Left lung (tissue), 4 donors: ENCODE measurements at regions not wholly inside any gene's neighbourhood (a gene's known extent, or its start where the extent isn't known, plus 50 kb on each side); places are given as distances from the start of the nearest gene placed in this dataset.

Source experiments
- ATAC-seq: fragments of 200-7000 bp; cut with Tn5 transposase; one replicate; pipeline ENCODE4 v1.9.1; 2020; ENCODE audit warnings: moderate library complexity
- DNase-seq, 4 donors: peaks; one replicate each; pipeline ENCODE4 v3.0.0-alpha.2; 2013 to 2020
- H3K27ac ChIP-seq, 2 donors: fragments of 200-600 bp; sonication (generic) in 1 of 2; one replicate each; pipeline versions ENCODE4 v1.5.0 to v1.8.0; 2020 to 2021
- H3K27me3 ChIP-seq, 2 donors: fragments of 200-600 bp; sonication (generic) in 1 of 2; one replicate each; pipeline versions ENCODE4 v1.5.0 to v1.8.0; 2020 to 2021
- H3K36me3 ChIP-seq, 2 donors: fragments of 200-600 bp; sonication (generic) in 1 of 2; one replicate each; pipeline versions ENCODE4 v1.5.0 to v1.8.0; 2020 to 2021
- H3K4me1 ChIP-seq, 2 donors: fragments of 200-600 bp; one replicate each; pipeline ENCODE4 v1.8.0; 2021
- H3K4me3 ChIP-seq, 2 donors: fragments of 200-600 bp; sonication (generic) in 1 of 2; one replicate each; pipeline versions ENCODE4 v1.5.0 to v1.8.0; 2020 to 2021; ENCODE audit warnings: mild to moderate bottlenecking in 1 of 2
- H3K9me3 ChIP-seq, 2 donors: fragments of 200-600 bp; sonication (generic) in 1 of 2; one replicate each; pipeline versions ENCODE4 v1.5.0 to v1.8.0; 2020 to 2021
- CTCF ChIP-seq, 2 donors: fragments of 200-600 bp; sonication (generic) in 1 of 2; IDR thresholded peaks; one replicate each; pipeline versions ENCODE4 v1.5.0 to v1.8.0; 2021; ENCODE audit warnings: antibody characterized with exemption in 2 of 2
- intact Hi-C, 2 donors: fragments of 100-400 bp; cut with DNase I; formaldehyde crosslinking; loops; one replicate each; pipeline versions ENCODE4 v1.11.2 to v1.14.2; 2022
- donor health status: DM: no; HTN: yes; CAD: no.
- donor health status: DM: no; HTN: no; CAD: no.

GRCh38 chr1:102105931-102106550, 109.3 kb upstream of the OLFM3 start:
- Histone ChIP-seq H3K9me3 (peaks cover 0 to 11% of the 10 kb centered on the region in 2 donors), H3K4me1 (no peaks in the 10 kb centered on the region), H3K27ac (no peak overlapping the region), H3K36me3 (no peaks in the 10 kb centered on the region), H3K27me3 (no peaks in the 10 kb centered on the region), H3K4me3 (no peak overlapping the region)
- DNase-seq (no peak), ATAC-seq (no peak)
- no peak for TF ChIP-seq CTCF (IDR thresholded peaks at IDR 0.05)
- intact Hi-C loops: no loop called here

GRCh38 chr1:102103646-102104045, 106.9 kb upstream of the OLFM3 start:
- intact Hi-C loops: no loop called here
- H3K27ac ChIP-seq: no peak overlapping the region
- no peak for ATAC-seq

GRCh38 chr1:102102276-102102780, 105.6 kb upstream of the OLFM3 start:
- TF ChIP-seq CTCF (IDR thresholded peaks at IDR 0.05): no peak
- peaks cover 0 to 5% of the 10 kb centered on the region in 2 donors for H3K9me3 ChIP-seq
- H3K4me1 ChIP-seq: no peaks in the 10 kb centered on the region
- H3K27me3 ChIP-seq: no peaks in the 10 kb centered on the region
- no peak overlapping the region for H3K27ac ChIP-seq
- no peak overlapping the region for H3K4me3 ChIP-seq
- no peaks in the 10 kb centered on the region for H3K36me3 ChIP-seq
- intact Hi-C loops: no loop called here
- DNase-seq (no peak), ATAC-seq (no peak)

More at GRCh38 chr1:102103646-102104045, 106.9 kb upstream of the OLFM3 start:
- Histone ChIP-seq H3K4me3 (no peak overlapping the region), H3K27me3 (no peaks in the 10 kb centered on the region), H3K36me3 (no peaks in the 10 kb centered on the region), H3K9me3 (peaks cover 0 to 6% of the 10 kb centered on the region in 2 donors), H3K4me1 (no peaks in the 10 kb centered on the region)
- no peak for DNase-seq
- no peak for TF ChIP-seq CTCF (IDR thresholded peaks at IDR 0.05)

GRCh38 chr1:102100666-102101065, 103.9 kb upstream of the OLFM3 start:
- Histone ChIP-seq H3K4me1 (no peaks in the 10 kb centered on the region), H3K27me3 (no peaks in the 10 kb centered on the region), H3K27ac (no peak overlapping the region), H3K36me3 (no peaks in the 10 kb centered on the region), H3K4me3 (no peak overlapping the region), H3K9me3 (peaks cover 0 to 5% of the 10 kb centered on the region in 2 donors)
- DNase-seq (no peak), ATAC-seq (no peak)
- intact Hi-C loops: no loop called here
- TF ChIP-seq CTCF (IDR thresholded peaks at IDR 0.05): no peak

- H3K4me1 ChIP-seq: no peaks in the 10 kb centered on the region
- H3K9me3 ChIP-seq: peaks cover 0 to 5% of the 10 kb centered on the region in 2 donors
- H3K4me3 ChIP-seq: no peak overlapping the region
- no peak for DNase-seq
- H3K27me3 ChIP-seq: no peaks in the 10 kb centered on the region
- intact Hi-C loops: no loop called here
- no peak for ATAC-seq
- no peak overlapping the region for H3K27ac ChIP-seq
- H3K36me3 ChIP-seq: no peaks in the 10 kb centered on the region
- no peak for TF ChIP-seq CTCF (IDR thresholded peaks at IDR 0.05)
Observed at GRCh38 chr1:102099916-102100315, 103.2 kb upstream of the OLFM3 start.
